D721Med (cell line): ENCODE measurements at regions not wholly inside any gene's neighbourhood (a gene's known extent, or its start where the extent isn't known, plus 50 kb on each side); places are given as distances from the start of the nearest gene placed in this dataset.
A peak's percentile ranks its signal among the peaks of the same experiment; 100 is the strongest.

Experiments
- DNase-seq: peaks from one replicate; pipeline ENCODE4 v3.0.0; 2011; ENCODE audit warnings: low spot score; ENCODE audit not compliant: insufficient read length
- FAIRE-seq: peaks from 2 replicates; lab custom pipeline; 2011; peaks lifted over from hg19 to GRCh38; lab: Jason Lieb, UNC
- CTCF ChIP-seq: IDR thresholded peaks from 2 replicates; pipeline ENCODE4 v1.5.1; 2012; ENCODE audit warnings: mild to moderate bottlenecking, control low read depth; ENCODE audit not compliant: insufficient read depth; ENCODE audit errors: missing control alignments

GRCh38 chr11:70651031-70651430, 252.7 kb downstream of the CTTN start:
- DNase-seq (no peak), FAIRE-seq (no peak)
- TF ChIP-seq CTCF, result no peak

GRCh38 chr11:70654016-70654415, 255.7 kb downstream of the CTTN start:
- FAIRE-seq (no peak), DNase-seq (no peak)
- no peak for TF ChIP-seq CTCF

GRCh38 chr11:70655816-70656215, 257.5 kb downstream of the CTTN start:
- TF ChIP-seq CTCF, result no peak
- DNase-seq, result no peak
- FAIRE-seq, result no peak

GRCh38 chr11:70656252-70656651, 257.9 kb downstream of the CTTN start:
- TF ChIP-seq CTCF, result no peak
- FAIRE-seq (no peak), DNase-seq (no peak)

GRCh38 chr11:70660059-70660888, 261.9 kb downstream of the CTTN start:
- no peak for TF ChIP-seq CTCF
- no peak for DNase-seq
- FAIRE-seq, result no peak

GRCh38 chr11:70660889-70661197, 262.5 kb downstream of the CTTN start:
- no peak for TF ChIP-seq CTCF
- DNase-seq, result no peak
- no peak for FAIRE-seq

- TF ChIP-seq CTCF, result no peak
- peak; percentile 36 for DNase-seq
- no peak for FAIRE-seq
These were observed 263.6 kb downstream of the CTTN start for GRCh38 chr11:70661761-70662501.
